GM06990 (cell line): ENCODE measurements at regions not wholly inside any gene's neighbourhood (a gene's known extent, or its start where the extent isn't known, plus 50 kb on each side); places are given as distances from the start of the nearest gene placed in this dataset.

Experiments
- DNase-seq: peaks from one replicate; pipeline ENCODE4 v3.0.0-alpha.2; 2011; ENCODE audit not compliant: insufficient read length; ENCODE audit errors: extremely low read depth
- H3K27me3 ChIP-seq: replicated peaks from 2 replicates; pipeline ENCODE4 v1.6.0; 2011; ENCODE audit warnings: low read length; ENCODE audit not compliant: control insufficient read depth, insufficient read depth
- H3K36me3 ChIP-seq: 2 replicates; pipeline ENCODE4 v1.5.1; 2011; ENCODE audit warnings: low read length; ENCODE audit not compliant: control insufficient read depth, insufficient read depth
- H3K4me3 ChIP-seq: replicated peaks from 2 replicates; pipeline ENCODE4 v1.5.1; 2011; ENCODE audit warnings: low read depth, mild to moderate bottlenecking, control low read depth, low read length
- CTCF ChIP-seq: IDR thresholded peaks from 2 replicates; pipeline ENCODE4 v1.5.1; 2011; ENCODE audit warnings: low read length, control low read depth, mild to moderate bottlenecking, inconsistent platforms; ENCODE audit not compliant: insufficient read depth, poor library complexity, severe bottlenecking

- TF ChIP-seq CTCF = no peak
- no peaks in the 10 kb centered on the region for H3K27me3 ChIP-seq
- no peak for DNase-seq
- no peaks in the 10 kb centered on the region for H3K36me3 ChIP-seq
- H3K4me3 ChIP-seq = no peak overlapping the region
These were observed 77.5 kb downstream of the RPL22L1 start for GRCh38 chr3:170792471-170792870.

GRCh38 chr3:170790647-170791046 lies 79.3 kb downstream of the RPL22L1 start:
- Histone ChIP-seq H3K4me3 (no peak overlapping the region), H3K27me3 (no peaks in the 10 kb centered on the region), H3K36me3 (no peaks in the 10 kb centered on the region)
- TF ChIP-seq CTCF = no peak
- DNase-seq = no peak

GRCh38 chr3:170787464-170787863 lies 82.5 kb downstream of the RPL22L1 start:
- Histone ChIP-seq H3K4me3 (no peak overlapping the region), H3K27me3 (no peaks in the 10 kb centered on the region), H3K36me3 (no peaks in the 10 kb centered on the region)
- DNase-seq = no peak
- no peak for TF ChIP-seq CTCF

- no peak for TF ChIP-seq CTCF
- H3K4me3 ChIP-seq = no peak overlapping the region
- DNase-seq = no peak
- H3K27me3 ChIP-seq = no peaks in the 10 kb centered on the region; the same call in 1 of the 2 replicates
- H3K36me3 ChIP-seq = no peaks in the 10 kb centered on the region
These were observed 84.5 kb downstream of the RPL22L1 start for GRCh38 chr3:170785454-170785853.

- DNase-seq = no peak
- TF ChIP-seq CTCF = no peak
- H3K36me3 ChIP-seq = no peaks in the 10 kb centered on the region
- no peaks in the 10 kb centered on the region; the same call in 1 of the 2 replicates for H3K27me3 ChIP-seq
- H3K4me3 ChIP-seq = no peak overlapping the region
These were observed 85.6 kb downstream of the RPL22L1 start for GRCh38 chr3:170784406-170784805.

GRCh38 chr3:170780955-170781354 lies 89.0 kb downstream of the RPL22L1 start:
- Histone ChIP-seq H3K4me3 (no peak overlapping the region), H3K27me3 (no peaks in the 10 kb centered on the region; the same call in 1 of the 2 replicates), H3K36me3 (no peaks in the 10 kb centered on the region)
- no peak for DNase-seq
- no peak for TF ChIP-seq CTCF
